Upper lobe of left lung (tissue), 6 donors: ENCODE measurements at regions not wholly inside any gene's neighbourhood (a gene's known extent, or its start where the extent isn't known, plus 50 kb on each side); places are given as distances from the start of the nearest gene placed in this dataset.

Experiments used
- ATAC-seq, 2 donors: fragments of 200-7000 bp; cut with Tn5 transposase; one replicate each; pipeline ENCODE4 v1.9.1; 2022; ENCODE audit warnings: mild to moderate bottlenecking in 2 of 2, moderate library complexity in 2 of 2; ENCODE audit not compliant: low FRiP score in 2 of 2
- DNase-seq, 2 donors: peaks; one replicate each; pipeline ENCODE4 v3.0.0-alpha.2; 2019 to 2020
- H3K27ac ChIP-seq, 4 donors: fragments of 200-600 bp; sonication (generic); one replicate each; pipeline ENCODE4 v1.5.1; 2016 to 2019
- H3K27me3 ChIP-seq, 4 donors: fragments of 200-600 bp; sonication (generic); one replicate each; pipeline ENCODE4 v1.5.1; 2017 to 2019
- H3K36me3 ChIP-seq, 4 donors: fragments of 200-600 bp; sonication (generic); one replicate each; pipeline ENCODE4 v1.5.1; 2016 to 2019
- H3K4me1 ChIP-seq, 4 donors: fragments of 200-600 bp; sonication (generic); one replicate each; pipeline ENCODE4 v1.5.1; 2018 to 2019
- H3K4me3 ChIP-seq, 4 donors: fragments of 200-600 bp; sonication (generic); one replicate each; pipeline ENCODE4 v1.5.1; 2017 to 2019; ENCODE audit warnings: mild to moderate bottlenecking in 2 of 4, moderate library complexity in 1 of 4
- H3K9me3 ChIP-seq, 4 donors: fragments of 200-600 bp; sonication (generic); one replicate each; pipeline ENCODE4 v1.5.1; 2018 to 2019
- EP300 ChIP-seq, 4 donors: sonication (generic); formaldehyde crosslinking; IDR thresholded peaks; one replicate each; pipeline ENCODE4 v1.5.1; 2017; ENCODE audit warnings: antibody characterized with exemption in 4 of 4, control low read depth in 2 of 4
- POLR2A ChIP-seq, 4 donors: fragments of 450-650 bp; IDR thresholded peaks; one replicate each; pipeline ENCODE4 v1.5.1; 2016 to 2017; ENCODE audit warnings: antibody characterized with exemption in 4 of 4, mild to moderate bottlenecking in 2 of 4
- POLR2AphosphoS5 ChIP-seq, 2 donors: sonication (generic); formaldehyde crosslinking; IDR thresholded peaks; one replicate each; pipeline ENCODE4 v1.5.1; 2017; ENCODE audit warnings: antibody characterized with exemption in 2 of 2
- WGBS, 2 donors: methylation state at CpG; one replicate each; pipeline ENCODE4 v1.1.5; 2017 to 2018; 5-methylcytosine and 5-hydroxymethylcytosine counted together
- TF ChIP-seq, protein P1 (sequence below), 6 experiments: fragments of 450-650 bp in 4 of 6; fragments of 200-600 bp in 2 of 6; sonication (generic) in 2 of 6; IDR thresholded peaks; one replicate each; pipeline ENCODE4 v1.5.1; 2016 to 2019; ENCODE audit warnings: antibody characterized with exemption in 6 of 6
- donor health status: DM: no; HTN: no; CAD: no; lungs with moderate emphysema.
- donor health status: DM: no; HTN: yes; CAD: no; lungs with severe emphysema.

DNA sequence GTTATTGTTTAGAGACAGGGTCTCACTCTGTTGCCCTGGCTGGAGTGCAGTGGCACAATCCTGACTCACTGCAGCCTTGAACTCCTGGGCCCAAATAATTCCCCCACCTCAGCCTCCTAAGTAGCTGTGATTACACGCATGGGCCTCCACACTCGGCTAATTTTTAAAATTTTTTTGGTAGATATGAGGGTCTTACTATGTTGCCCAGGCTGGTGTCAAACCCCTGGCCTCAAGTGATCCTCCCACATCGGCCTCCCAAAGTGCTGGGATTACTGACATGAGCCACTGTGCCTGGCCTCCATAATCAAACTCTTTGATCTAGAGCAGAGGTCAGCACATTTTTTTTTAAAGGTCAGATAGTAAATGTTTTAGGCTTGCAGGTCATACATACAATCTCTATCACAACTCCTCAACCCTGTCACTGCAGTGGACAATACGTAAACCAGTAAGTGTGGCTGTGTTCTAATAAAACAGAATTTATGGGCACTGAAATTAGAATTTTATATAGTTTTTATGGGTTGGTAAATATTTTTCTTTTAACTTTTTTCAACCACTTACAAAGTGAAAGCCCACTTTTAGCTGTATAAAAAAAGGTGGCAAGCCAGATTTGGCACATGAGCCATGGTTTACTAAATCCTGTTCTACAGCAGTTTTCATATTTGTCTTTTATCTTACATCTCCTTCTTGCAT is 105.1 kb upstream of the RAPGEF2 start:
- Histone ChIP-seq H3K27ac (no peak overlapping the region), H3K4me3 (no peak overlapping the region), H3K9me3 (no peaks in the 10 kb centered on the region), H3K36me3 (no peaks in the 10 kb centered on the region), H3K27me3 (no peaks in the 10 kb centered on the region), H3K4me1 (peaks cover 0 to 1% (median 0%) of the 10 kb centered on the region in 4 donors)
- ATAC-seq (no peak), DNase-seq (no peak)
- no peak for TF ChIP-seq POLR2AphosphoS5 (IDR thresholded peaks at IDR 0.05)
- TF ChIP-seq EP300 (IDR thresholded peaks at IDR 0.05): no peak
- TF ChIP-seq, protein P1, sequence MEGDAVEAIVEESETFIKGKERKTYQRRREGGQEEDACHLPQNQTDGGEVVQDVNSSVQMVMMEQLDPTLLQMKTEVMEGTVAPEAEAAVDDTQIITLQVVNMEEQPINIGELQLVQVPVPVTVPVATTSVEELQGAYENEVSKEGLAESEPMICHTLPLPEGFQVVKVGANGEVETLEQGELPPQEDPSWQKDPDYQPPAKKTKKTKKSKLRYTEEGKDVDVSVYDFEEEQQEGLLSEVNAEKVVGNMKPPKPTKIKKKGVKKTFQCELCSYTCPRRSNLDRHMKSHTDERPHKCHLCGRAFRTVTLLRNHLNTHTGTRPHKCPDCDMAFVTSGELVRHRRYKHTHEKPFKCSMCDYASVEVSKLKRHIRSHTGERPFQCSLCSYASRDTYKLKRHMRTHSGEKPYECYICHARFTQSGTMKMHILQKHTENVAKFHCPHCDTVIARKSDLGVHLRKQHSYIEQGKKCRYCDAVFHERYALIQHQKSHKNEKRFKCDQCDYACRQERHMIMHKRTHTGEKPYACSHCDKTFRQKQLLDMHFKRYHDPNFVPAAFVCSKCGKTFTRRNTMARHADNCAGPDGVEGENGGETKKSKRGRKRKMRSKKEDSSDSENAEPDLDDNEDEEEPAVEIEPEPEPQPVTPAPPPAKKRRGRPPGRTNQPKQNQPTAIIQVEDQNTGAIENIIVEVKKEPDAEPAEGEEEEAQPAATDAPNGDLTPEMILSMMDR (IDR thresholded peaks at IDR 0.05): no peak
- TF ChIP-seq POLR2A (IDR thresholded peaks at IDR 0.05): no peak
- WGBS, 2 donors: 67 to 70% methylated on average over 4 of the region's 4 CpGs

DNA sequence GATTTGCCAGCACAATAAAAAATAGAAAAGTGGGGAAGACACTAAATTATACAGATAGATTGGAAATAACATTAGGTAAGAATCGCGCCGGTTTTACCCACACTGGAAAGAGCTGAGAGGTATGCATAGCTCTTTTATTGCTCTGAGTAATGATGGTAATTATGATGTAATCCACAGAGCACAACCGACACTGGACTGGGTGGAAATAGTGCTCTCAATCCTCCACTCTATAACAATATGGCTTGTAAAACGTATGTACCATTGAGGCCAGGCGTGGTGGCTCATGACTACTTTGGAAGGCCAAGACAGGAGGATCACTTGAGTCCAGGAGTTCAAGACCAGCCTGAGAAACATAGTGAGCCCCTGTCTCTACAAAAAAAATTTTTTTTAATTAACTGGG is 104.3 kb upstream of the RAPGEF2 start:
- ATAC-seq: no peak
- Histone ChIP-seq H3K4me1 (peaks cover 0 to 6% (median under 1%) of the 10 kb centered on the region in 4 donors), H3K4me3 (no peak overlapping the region), H3K27ac (no peak overlapping the region), H3K27me3 (no peaks in the 10 kb centered on the region), H3K36me3 (no peaks in the 10 kb centered on the region), H3K9me3 (no peaks in the 10 kb centered on the region)
- WGBS, 2 donors: 88 to 92% methylated on average over 6 of the region's 6 CpGs
- no peak for TF ChIP-seq EP300 (IDR thresholded peaks at IDR 0.05)
- no peak for DNase-seq

- TF ChIP-seq POLR2AphosphoS5 (IDR thresholded peaks at IDR 0.05) (no peak), EP300 (IDR thresholded peaks at IDR 0.05) (no peak)
- ATAC-seq: no peak
- no peaks in the 10 kb centered on the region for H3K27me3 ChIP-seq
- peaks cover 0 to 9% (median 2%) of the 10 kb centered on the region in 4 donors for H3K4me1 ChIP-seq
- H3K27ac ChIP-seq: no peak overlapping the region
- no peaks in the 10 kb centered on the region for H3K9me3 ChIP-seq
- no peaks in the 10 kb centered on the region for H3K36me3 ChIP-seq
- no peak for DNase-seq
- no peak overlapping the region for H3K4me3 ChIP-seq
Measured at GRCh38 chr4:158999166-158999682, 103.7 kb upstream of the RAPGEF2 start.

- H3K4me3 ChIP-seq: no peak overlapping the region
- H3K9me3 ChIP-seq: no peaks in the 10 kb centered on the region
- H3K36me3 ChIP-seq: no peaks in the 10 kb centered on the region
- no peak overlapping the region for H3K27ac ChIP-seq
- no peak for TF ChIP-seq POLR2A (IDR thresholded peaks at IDR 0.05)
- TF ChIP-seq, protein P1 (IDR thresholded peaks at IDR 0.05): no peak
- ATAC-seq (no peak), DNase-seq (no peak)
- H3K4me1 ChIP-seq: peaks cover 0 to 9% (median 2%) of the 10 kb centered on the region in 4 donors
- no peaks in the 10 kb centered on the region for H3K27me3 ChIP-seq
- WGBS, 2 donors: 86 to 94% methylated on average over 1 of the region's 1 CpG
Measured at GRCh38 chr4:158999849-159000248, 103.0 kb upstream of the RAPGEF2 start.

DNA sequence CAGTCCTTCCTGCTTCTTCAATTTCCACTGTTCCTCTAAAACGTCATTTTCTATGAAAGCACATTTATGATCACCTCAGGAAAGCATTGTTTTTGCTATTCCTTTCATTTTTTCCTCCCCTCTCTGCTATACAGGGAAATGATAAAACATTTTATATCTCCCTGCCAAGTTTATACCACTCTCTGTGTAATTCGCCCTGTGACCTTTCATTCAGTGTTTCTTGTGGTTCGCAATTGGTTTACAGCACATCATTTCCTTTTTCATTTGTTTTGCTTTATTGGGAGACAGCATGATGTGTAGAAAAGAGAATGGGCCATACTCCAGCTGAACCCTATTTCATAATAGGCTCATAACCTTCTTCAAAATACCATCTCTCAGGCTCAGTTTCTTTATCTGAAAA is 99.9 kb upstream of the RAPGEF2 start:
- Histone ChIP-seq H3K27ac (no peak overlapping the region), H3K4me3 (no peak overlapping the region), H3K27me3 (no peaks in the 10 kb centered on the region), H3K36me3 (no peaks in the 10 kb centered on the region), H3K4me1 (peaks cover 0 to 9% (median 2%) of the 10 kb centered on the region in 4 donors), H3K9me3 (no peaks in the 10 kb centered on the region)
- no peak for TF ChIP-seq POLR2A (IDR thresholded peaks at IDR 0.05)
- TF ChIP-seq, protein P1 (IDR thresholded peaks at IDR 0.05): no peak
- no peak for TF ChIP-seq POLR2AphosphoS5 (IDR thresholded peaks at IDR 0.05)
- no peak for TF ChIP-seq EP300 (IDR thresholded peaks at IDR 0.05)
- ATAC-seq (no peak), DNase-seq (no peak)
- WGBS, 2 donors: 27 to 48% methylated on average over 3 of the region's 3 CpGs
